HG03097 (cell line): ENCODE measurements at regions not wholly inside any gene's neighbourhood (a gene's known extent, or its start where the extent isn't known, plus 50 kb on each side); places are given as distances from the start of the nearest gene placed in this dataset.
"Not testable (repeated sequence)": the region's sequence is repeated elsewhere in the genome, so short reads cannot be mapped to it uniquely, and the experiment has no call there.

Experiments used
- ATAC-seq: cut with Tn5 transposase; IDR thresholded peaks from one replicate; pipeline ENCODE4 v1.9.1; 2021; ENCODE audit not compliant: unreplicated experiment, low FRiP score

DNA sequence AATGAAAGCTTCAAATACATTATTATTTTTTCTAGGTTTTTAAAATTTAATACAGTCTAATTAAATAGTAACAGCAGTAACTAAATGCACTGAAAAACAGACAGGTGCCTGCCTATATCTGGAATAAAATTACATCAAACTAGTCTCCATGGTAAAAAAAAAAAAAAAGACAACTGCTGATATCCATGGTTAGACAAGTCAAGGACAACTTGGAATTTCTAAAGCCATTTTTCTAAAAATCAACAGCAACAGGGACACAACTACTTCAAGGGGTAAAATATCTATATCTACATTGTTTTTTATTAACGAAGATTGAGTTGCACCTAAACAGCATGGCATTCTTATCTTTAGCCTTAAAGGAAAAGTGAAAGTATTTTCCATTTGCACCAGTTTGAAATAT, 74.7 kb upstream of the VPREB1 start:
- ATAC-seq = no peak

DNA sequence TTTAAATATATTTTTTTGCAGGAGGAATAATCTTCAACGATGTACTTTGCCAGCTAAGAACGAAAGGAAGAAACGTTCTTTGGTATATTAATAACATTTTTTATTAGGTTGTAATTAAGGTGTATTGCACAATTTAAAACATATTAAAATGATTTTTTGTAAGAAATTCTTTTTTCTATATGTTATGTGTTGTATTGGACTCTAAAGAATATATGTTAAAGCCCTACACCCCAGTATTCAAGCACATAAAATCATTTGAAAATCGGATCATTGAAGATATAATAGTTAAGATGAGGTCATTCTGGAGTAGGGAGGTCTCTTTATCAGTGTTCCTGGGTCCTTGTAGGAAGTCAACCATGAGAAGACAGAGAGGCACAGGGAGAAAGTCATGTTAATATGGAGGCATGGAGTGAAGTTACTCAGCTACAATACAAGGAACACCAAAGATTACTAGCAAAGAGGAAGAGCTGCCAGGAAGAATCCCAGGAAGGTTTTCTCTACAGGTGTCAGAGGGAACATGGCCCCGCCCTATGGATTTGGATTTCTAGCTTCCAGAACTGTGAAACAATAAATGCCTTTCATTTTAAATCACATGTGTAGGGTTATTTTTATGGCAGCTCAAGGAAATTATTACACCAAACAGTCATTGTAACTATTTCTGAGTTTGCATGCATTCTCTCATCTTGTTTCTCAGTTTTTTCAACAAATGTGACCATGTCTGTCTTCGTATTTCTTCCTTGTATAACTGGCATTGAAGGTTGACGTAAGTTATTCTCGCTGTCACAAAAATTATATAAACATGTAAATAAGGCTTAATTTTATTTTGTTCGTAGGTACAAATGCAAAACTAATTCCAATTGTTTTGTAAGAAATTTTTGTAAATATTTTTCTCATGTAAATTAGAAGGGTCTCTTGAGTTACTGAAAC, 75.4 kb upstream of the VPREB1 start:
- ATAC-seq = no peak

DNA sequence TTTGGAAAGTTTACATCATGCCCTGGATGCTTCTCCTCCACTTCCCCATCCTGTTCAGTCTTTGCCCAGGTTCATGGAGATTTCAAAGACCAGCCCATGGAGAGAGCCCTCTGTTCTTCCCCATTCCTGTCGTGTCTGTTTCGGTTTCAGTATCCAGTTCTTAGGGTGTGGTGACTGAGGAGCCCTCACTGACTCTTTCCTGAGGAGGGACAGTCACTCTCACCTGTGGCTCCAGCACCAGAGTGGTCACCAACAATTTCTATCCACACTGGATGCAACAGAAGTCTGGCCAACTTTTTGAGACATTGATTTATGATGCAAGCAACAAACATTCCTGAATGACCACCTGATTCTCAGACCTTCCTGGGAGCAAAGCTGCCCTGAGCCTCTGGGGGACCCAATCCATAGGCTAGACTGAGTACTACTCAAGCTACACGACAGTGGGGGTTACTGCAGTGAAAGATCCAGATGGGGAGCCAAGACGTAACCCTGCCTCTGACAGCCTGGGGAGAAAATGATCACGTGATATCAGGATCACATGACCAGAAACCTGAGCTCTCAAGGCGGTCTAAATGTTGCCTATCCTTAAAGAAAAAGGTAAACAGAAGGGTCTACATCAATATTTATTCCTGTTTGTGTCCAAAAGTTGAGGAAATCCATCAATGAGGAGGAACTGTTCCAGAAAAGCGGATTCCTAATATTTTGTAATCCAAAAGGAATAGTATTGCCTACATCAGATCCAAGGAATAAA, 76.2 kb upstream of the VPREB1 start:
- peak; percentile 27 for ATAC-seq

DNA sequence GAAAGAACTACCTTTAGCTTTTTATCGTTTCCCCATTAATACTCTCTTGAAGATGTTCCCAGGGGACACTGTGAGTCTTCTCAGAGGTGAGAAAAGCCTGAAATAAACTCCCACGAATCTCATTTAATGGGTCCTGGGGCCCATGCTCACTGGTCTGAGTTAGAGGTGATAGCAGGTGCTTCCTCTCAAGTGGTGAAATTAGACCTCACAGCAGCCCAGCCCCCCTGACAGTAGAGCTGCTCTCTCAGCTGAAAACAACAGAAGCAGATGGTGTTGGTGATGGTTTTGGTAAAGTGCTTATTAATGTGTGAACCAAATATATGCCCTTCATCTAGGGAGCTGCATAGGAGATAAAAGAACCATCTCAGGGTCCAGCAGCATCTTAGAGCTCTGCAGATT, 76.8 kb upstream of the VPREB1 start:
- peak; percentile 54 for ATAC-seq

DNA sequence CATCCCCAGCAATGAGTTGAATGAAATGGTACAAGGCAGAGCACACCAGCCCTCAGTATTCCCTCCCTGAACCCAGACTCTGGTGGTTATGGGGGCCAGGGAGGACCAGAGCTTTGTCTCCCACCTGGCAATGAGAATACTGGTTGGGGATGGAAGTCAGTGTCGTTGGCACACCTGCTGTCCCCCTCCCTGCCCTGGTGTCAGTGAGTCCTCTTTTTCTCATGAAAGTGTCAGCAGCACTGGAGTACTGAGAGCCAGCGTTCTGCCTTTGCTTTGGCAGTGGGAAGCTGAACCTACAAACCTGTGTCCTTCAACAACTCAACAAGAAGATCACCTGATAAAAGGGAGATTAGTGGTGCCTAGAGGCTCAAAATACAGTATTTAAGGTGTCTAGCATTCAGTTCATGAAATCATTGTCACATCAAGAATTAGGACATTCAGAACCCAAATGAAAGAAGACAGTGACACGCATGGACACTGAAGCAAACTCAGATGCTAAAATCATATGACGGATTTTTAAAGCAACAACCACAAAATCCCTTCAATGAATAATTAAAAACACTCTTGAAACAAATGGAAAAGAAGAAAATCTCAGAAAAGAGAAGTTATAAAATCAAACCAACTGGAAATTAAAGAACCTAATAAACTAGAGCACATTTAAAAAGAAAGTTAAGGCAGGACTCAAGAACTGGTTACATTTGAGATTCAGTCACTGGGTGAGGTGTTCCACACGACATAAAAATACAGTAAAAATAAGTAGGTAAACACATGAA, 77.5 kb upstream of the VPREB1 start:
- ATAC-seq = no peak

DNA sequence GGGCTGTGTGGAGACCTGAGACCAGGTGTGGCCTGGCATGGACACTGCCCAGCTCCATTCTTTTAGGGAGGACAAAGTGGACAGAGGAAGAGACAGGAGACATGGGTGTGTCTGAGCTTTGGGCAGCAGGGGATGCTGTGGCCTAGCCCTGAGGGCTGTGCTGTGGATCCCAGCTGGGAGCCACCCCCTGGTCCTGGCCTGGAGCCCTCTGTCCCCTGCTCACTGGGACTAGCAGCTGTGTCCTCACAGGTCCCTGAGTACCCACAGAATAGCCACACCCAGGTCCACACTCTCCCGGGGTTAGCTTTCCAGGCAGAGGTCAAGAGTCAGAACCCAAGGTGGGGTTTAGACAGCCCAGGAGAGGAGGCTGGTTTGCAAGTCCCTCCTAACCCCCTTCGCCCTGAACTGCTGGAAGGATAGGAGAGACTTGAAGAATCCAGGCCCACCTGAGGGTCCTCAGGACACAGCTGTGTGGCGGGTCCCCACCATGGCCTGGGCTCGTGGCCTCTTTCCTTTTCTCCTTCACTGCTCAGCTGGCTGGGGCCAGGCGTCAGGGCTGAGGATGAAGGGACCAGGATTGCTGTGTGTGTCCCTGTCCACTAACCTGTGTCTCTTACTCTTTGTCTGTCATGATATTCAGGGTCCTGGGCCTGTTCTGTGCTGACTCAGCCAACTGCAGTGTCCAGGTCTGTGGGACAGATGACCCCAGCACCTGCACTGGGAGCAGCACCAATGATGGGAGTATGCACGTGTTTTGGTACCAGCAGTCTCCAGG, 78.5 kb upstream of the VPREB1 start:
- ATAC-seq = no peak

DNA sequence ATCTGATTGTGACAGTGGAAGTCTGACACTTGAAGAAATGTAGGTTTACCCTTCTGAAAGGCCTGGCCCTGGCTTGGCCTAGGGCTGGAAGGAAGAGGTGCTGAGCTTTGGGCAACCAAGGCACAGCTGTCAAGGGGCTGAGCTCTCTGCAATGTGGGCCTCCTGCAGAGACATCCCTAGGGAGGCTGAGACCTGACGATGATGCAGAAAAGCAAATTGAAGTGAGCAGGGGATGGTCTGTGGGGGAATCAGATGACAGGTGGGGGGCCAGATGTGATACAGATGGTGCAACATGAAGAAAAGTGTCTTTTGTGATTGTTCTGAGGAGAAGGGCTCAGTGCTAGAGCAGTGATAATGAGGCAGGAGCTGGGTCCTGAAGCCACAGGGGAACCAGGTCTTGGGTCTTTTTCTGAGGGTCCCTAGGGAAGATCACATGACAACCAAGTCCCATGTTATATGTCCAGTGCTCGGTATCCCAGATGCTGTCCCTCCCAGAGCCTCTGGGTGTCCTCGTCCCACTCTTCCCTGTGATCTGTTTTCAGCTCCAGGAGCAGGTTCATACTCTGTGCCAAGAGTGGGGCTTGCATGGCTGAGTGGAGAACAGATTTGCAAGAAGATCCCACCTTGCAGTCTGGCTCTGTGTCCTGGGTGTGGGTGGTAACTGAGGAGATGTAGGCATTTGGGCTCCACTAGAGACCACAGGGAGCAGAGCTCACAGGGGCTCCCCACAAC, 79.9 kb upstream of the VPREB1 start:
- no peak for ATAC-seq

DNA sequence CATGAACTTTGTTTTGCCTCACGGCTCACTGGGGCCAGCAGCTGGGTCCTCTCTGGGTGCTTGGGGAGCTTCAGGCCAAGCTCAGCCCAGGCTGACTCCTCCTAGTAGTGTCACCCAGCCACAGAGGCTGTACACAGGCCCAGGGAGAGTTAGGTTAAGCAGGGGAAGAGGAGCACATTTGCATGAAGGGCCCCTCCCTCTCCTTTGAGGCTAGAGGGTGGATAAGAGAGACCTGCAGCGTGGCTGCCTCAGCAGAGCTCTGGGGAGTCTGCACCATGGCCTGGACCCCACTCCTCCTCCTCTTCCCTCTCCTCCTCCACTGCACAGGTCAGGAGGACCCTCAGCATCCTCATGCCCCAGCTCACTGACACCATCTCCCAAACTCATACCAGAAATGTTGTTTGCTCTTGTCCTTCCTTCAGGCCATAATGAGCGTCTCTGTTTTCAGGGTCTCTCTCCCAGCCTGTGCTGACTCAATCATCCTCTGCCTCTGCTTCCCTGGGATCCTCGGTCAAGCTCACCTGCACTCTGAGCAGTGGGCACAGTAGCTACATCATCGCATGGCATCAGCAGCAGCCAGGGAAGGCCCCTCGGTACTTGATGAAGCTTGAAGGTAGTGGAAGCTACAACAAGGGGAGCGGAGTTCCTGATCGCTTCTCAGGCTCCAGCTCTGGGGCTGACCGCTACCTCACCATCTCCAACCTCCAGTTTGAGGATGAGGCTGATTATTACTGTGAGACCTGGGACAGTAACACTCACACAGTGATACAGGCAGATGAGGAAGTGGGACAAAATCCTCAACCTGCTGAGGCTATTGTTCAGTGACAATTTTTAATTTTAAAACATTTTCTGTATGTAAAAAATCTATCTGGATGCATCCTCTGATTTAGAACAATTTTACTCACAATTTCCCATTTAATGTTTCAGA, 82.4 kb upstream of the VPREB1 start:
- peak; percentile 52 for ATAC-seq

DNA sequence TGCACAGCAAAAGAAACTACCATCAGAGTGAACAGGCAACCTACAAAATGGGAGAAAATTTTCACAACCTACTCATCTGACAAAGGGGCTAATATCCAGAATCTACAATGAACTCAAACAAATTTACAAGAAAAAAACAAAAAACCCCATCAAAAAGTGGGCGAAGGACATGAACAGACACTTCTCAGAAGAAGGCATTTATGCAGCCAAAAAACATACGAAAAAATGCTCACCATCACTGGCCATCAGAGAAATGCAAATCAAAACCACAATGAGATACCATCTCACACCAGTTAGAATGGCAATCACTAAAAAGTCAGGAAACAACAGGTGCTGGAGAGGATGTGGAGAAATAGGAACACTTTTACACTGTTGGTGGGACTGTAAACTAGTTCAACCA, 83.8 kb upstream of the VPREB1 start:
- ATAC-seq = not testable (repeated sequence)

DNA sequence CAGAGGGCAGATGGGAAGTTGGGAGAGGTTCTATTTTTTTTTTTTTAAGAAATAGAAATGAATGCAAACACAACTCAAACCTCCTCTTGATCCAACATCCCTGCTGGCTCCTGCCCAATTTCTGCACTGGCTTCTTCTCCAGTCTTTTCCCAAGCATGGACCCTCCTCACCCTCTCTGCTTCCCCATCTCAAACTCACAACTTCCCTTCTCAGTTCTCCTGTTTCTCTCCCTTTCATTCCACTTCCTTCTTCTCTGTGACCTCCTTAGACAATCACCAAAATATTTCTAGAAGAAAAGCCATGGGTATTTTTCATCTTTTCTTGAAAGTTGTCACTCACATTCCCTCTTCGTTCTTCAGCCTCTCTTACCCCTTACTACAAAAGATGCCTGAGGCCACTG, 85.2 kb upstream of the VPREB1 start:
- ATAC-seq = no peak

DNA sequence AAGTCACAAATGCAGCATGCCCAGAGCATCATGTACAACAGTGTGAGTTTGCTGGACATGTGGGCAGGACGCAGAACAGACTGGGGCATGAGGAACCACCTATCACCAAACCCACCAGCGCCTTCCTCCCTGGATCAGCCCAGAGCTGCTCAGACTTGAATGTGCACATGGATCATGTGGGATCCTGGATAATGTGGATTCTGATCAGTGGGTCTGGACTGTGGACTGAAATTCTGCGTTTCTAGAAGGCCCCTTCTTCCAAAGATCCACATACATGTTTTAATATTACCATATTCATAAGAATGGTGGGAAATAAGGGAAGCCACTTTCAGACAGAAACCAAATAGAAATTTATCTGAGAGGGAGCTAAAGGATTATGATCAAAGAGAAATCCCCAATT, 85.6 kb upstream of the VPREB1 start:
- ATAC-seq = no peak

DNA sequence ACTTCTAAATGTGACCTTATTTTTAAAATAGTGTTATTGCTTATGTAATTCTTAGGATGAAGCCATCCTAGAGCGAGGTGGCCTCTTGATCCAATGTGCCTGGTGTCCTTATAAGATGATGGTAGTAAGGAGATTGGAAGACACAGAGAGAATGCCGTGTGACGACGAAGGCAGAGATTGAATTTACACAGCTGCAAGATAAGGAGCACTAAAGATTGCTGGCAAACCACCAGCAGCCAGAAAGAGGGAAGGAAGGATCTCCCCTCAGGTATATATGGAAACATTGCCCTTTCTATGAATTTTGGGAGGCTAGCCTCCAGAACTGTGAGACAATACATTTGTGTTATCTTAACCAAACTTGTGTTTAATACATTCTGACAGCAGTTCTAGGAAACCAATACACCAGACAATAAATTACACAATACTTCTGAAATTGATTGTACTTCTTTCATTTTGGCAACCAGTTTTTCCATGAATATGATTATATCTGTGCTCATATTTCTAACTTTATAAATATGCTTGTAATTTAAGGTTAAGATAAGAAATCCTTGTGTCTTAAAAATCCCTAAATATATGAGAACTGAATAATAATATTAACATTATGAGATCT, 86.3 kb upstream of the VPREB1 start:
- no peak for ATAC-seq

DNA sequence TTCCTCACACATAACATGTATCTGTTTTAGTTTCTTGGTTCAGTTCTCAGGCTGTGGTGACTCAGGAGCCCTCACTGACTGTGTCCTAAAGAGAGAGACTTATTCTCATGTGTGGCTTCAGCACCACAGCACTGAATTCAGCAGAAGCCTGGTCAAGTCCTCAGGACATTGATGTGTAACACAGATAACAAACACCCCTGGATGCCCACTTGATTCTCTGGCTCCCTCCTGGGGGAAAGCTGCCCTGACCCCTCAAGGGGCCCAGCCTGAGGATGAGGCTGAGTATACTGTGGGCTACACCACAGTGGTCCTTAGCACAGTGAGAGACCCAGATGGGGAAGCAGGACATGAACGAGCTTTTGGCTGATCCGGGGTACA, 87.2 kb upstream of the VPREB1 start:
- ATAC-seq = no peak

DNA sequence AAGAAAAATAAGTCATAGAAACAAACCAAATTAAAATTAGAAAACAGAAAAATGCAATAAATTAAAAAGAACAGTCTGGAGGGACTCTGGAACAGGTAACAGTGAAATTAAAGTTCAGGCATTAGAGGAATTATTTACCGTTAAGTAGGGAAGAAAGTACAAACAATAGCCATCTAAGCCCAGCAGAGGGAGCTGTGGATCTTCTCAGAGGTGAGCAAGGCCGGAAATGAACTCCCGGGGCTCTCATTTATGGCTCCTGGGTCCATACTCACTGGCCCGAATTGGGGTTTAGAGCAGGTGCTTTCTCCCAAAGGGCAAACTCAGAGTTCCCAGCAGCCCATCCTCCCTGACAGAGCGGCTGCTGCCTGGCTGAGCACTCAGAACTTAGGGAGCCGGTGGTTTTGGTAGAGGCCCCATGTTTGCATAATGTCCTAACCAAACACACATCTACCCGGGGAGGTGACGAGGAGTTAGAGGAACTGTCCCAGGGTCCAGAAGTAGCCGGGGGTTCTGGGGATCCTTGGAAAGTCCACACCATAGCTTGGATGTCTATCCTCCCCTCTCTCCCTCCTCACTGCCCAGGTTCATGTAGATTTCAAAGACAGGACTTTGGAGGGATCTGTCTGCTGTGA, 87.8 kb upstream of the VPREB1 start:
- no peak for ATAC-seq

DNA sequence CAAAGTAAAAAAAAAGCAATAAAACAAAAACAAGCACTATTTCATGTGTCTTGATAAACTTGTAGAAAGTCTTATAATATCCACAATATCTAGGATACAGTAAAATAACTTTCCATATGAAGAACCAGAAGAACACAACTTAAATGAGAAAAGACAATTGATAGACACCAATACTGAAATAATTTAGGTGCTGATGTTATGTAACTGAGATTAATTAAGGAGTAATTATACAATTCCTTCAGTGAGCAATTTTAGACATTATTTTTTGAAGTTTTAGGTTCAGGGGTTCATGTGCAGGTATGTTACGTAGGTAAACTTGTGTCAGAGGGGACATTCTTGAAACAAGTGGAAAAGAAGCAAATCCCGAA, 88.3 kb upstream of the VPREB1 start:
- ATAC-seq = no peak

DNA sequence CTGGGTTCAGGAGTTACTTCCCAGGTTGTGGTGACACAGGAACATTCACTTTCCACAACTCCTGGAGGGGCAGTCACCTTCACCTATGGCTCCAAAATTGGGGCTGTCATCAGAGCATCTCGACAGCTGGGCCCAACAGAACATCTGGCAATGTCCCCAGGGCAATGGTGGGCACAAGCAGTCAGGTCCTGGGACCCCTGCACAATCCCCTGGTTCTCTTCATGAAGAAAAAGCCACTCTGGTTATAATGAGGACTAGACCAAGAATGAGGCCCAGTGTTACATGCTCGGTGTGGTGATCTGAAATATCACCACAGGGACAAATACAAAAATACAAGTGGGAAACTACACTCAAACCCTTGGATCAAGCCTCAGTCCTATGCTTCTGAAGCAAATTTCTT, 89.0 kb upstream of the VPREB1 start:
- no peak for ATAC-seq

DNA sequence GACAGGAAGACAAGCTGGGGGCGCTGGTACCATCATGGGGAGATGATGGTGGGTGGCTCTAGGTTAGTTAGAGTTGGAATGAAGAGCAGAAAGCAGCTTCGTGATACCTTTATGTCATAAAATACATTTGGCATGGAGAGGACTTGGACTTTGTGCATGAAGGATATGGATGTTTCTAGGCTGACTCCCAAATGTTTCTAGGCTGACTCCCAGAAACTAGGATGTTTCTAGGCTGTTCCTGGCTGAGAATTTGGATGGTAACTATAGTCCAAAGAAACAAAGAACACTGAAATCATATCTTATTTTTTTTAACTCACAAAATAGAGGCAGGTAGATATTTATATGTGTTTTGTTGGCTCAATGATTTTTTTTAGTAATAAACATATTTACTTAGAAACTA, 89.4 kb upstream of the VPREB1 start:
- no peak for ATAC-seq

DNA sequence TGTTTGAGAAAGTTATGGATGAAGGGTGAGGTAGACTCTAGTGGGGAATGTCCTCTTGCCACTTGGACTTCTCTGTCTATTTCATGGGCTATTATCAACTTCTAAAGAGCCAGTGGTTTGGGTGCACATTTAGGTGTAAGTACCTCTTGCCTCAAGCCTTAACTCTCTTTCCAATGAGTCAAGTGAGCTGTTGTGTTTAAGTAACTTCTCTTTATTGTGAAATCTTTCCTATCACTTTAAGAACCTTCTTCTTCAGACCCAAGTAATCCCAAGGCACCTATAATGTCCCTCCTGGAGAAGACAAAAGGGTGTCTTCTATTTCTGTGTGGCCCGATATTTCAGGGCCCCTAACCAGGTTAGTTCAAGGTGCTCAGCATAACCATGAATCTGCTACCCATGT, 90.5 kb upstream of the VPREB1 start:
- ATAC-seq = no peak
